KMS-11 (cell line): ENCODE measurements at regions not wholly inside any gene's neighbourhood (a gene's known extent, or its start where the extent isn't known, plus 50 kb on each side); places are given as distances from the start of the nearest gene placed in this dataset.

ENCODE experiments used
- H2AFZ ChIP-seq: fragments of 200-600 bp; sonication (generic); 2 replicates; pipeline ENCODE4 v1.6.1; 2016; ENCODE audit warnings: antibody characterized with exemption, mixed run types, low read depth
- H3K27ac ChIP-seq: fragments of 200-600 bp; sonication (generic); 2 replicates; pipeline ENCODE4 v1.6.1; 2016; ENCODE audit warnings: mild to moderate bottlenecking, mixed run types
- H3K27me3 ChIP-seq: fragments of 200-600 bp; sonication (generic); 2 replicates; pipeline ENCODE4 v1.6.1; 2017; ENCODE audit warnings: mild to moderate bottlenecking, low read depth, mixed run types, moderate library complexity; ENCODE audit not compliant: insufficient read depth
- H3K36me3 ChIP-seq: fragments of 200-600 bp; sonication (generic); 2 replicates; pipeline ENCODE4 v1.6.1; 2017; ENCODE audit warnings: mild to moderate bottlenecking, mixed run types; ENCODE audit not compliant: insufficient read depth
- H3K4me1 ChIP-seq: fragments of 200-600 bp; sonication (generic); 2 replicates; pipeline ENCODE4 v1.6.1; 2016; ENCODE audit warnings: mild to moderate bottlenecking, low read depth, mixed run types; ENCODE audit not compliant: poor library complexity, severe bottlenecking
- H3K4me2 ChIP-seq: fragments of 200-600 bp; sonication (generic); 2 replicates; pipeline ENCODE4 v1.7.0; 2016; ENCODE audit warnings: mild to moderate bottlenecking, mixed run types
- H3K4me3 ChIP-seq: fragments of 200-600 bp; sonication (generic); IDR thresholded peaks from 2 replicates; pipeline ENCODE4 v1.6.1; 2017; ENCODE audit warnings: low read depth, low read length, mixed read lengths; ENCODE audit not compliant: insufficient read depth
- H3K79me2 ChIP-seq: fragments of 200-600 bp; sonication (generic); 2 replicates; pipeline ENCODE4 v1.6.1; 2016; ENCODE audit warnings: low read depth, mixed run types; ENCODE audit not compliant: insufficient read depth
- H3K9ac ChIP-seq: fragments of 200-600 bp; sonication (generic); 2 replicates; pipeline ENCODE4 v1.6.1; 2016; ENCODE audit warnings: mild to moderate bottlenecking, mixed run types
- H4K20me1 ChIP-seq: fragments of 200-600 bp; sonication (generic); 2 replicates; pipeline ENCODE4 v1.6.1; 2016; ENCODE audit warnings: mild to moderate bottlenecking, mixed run types; ENCODE audit not compliant: insufficient read depth
- TF ChIP-seq, protein P1 (sequence below): fragments of 200-600 bp; sonication (generic); conservative IDR thresholded peaks from 2 replicates; pipeline ENCODE4 v1.6.1; 2017; ENCODE audit warnings: low read depth, mild to moderate bottlenecking, antibody characterized with exemption, low read length, moderate library complexity, mixed read lengths

DNA sequence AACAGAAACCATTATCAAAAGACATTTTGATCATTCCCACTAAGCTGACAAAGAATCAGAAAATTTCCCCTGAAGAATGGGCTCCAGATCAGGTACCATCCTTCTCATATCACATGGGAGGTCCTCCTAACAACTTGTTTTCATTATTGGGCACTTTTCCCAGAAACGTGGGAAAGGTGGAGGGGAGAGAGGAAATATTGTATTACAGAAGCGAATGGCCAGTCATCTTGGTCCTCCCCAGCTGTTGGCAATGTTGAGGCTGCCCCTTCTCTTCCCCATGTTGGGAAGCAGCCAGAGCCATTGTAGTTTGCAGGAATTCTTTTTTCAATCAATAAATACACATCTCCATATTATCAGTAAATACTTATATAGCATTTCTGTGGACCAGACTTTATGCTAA lies 126.2 kb upstream of the ZNF608 start:
- TF ChIP-seq, protein P1, sequence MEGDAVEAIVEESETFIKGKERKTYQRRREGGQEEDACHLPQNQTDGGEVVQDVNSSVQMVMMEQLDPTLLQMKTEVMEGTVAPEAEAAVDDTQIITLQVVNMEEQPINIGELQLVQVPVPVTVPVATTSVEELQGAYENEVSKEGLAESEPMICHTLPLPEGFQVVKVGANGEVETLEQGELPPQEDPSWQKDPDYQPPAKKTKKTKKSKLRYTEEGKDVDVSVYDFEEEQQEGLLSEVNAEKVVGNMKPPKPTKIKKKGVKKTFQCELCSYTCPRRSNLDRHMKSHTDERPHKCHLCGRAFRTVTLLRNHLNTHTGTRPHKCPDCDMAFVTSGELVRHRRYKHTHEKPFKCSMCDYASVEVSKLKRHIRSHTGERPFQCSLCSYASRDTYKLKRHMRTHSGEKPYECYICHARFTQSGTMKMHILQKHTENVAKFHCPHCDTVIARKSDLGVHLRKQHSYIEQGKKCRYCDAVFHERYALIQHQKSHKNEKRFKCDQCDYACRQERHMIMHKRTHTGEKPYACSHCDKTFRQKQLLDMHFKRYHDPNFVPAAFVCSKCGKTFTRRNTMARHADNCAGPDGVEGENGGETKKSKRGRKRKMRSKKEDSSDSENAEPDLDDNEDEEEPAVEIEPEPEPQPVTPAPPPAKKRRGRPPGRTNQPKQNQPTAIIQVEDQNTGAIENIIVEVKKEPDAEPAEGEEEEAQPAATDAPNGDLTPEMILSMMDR = no peak
- H3K36me3 ChIP-seq = no peaks in the 10 kb centered on the region
- H3K27me3 ChIP-seq = no peaks in the 10 kb centered on the region
- H3K4me2 ChIP-seq = no peak overlapping the region
- no peak overlapping the region for H3K9ac ChIP-seq
- no peaks in the 10 kb centered on the region for H4K20me1 ChIP-seq
- no peaks in the 10 kb centered on the region for H3K79me2 ChIP-seq
- no peak overlapping the region for H3K27ac ChIP-seq
- no peak overlapping the region for H3K4me3 ChIP-seq
- no peaks in the 10 kb centered on the region for H3K4me1 ChIP-seq
- H2AFZ ChIP-seq = no peak overlapping the region

DNA sequence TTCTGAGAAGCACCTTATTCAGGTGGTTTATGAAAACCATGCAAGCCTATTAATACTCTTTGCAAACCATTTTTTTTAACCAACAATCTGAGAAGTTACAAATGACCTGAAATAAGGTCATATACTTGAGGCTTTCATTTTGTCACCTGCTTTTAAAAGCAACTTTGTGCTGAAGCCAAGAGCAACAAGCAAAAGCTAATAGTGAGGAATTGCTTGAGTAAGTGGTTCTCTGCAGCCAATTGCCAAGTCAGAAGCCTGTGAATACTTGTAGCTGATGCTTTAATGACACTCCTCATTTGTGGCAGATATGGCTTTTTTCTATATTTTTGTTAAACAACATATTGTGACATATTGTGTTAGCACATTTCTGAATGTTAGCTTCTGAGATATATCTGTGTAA lies 126.7 kb upstream of the ZNF608 start:
- H3K4me3 ChIP-seq = no peak overlapping the region
- no peak overlapping the region for H3K9ac ChIP-seq
- H3K27ac ChIP-seq = no peak overlapping the region
- H3K36me3 ChIP-seq = no peaks in the 10 kb centered on the region
- no peak overlapping the region for H3K4me2 ChIP-seq
- TF ChIP-seq, protein P1 = no peak
- no peaks in the 10 kb centered on the region for H3K27me3 ChIP-seq
- H4K20me1 ChIP-seq = no peaks in the 10 kb centered on the region
- H3K4me1 ChIP-seq = no peaks in the 10 kb centered on the region
- no peak overlapping the region for H2AFZ ChIP-seq
- H3K79me2 ChIP-seq = no peaks in the 10 kb centered on the region

GRCh38 chr5:124873713-124874112 lies 127.3 kb upstream of the ZNF608 start:
- Histone ChIP-seq H3K4me1 (no peaks in the 10 kb centered on the region), H3K4me3 (no peak overlapping the region), H4K20me1 (no peaks in the 10 kb centered on the region), H3K27me3 (no peaks in the 10 kb centered on the region), H3K36me3 (no peaks in the 10 kb centered on the region), H3K9ac (no peak overlapping the region), H3K4me2 (no peak overlapping the region), H2AFZ (no peak overlapping the region), H3K27ac (no peak overlapping the region), H3K79me2 (no peaks in the 10 kb centered on the region)
- TF ChIP-seq, protein P1 = no peak

GRCh38 chr5:124876566-124876965 lies 130.1 kb upstream of the ZNF608 start:
- H3K4me3 ChIP-seq = no peak overlapping the region
- no peaks in the 10 kb centered on the region for H3K4me1 ChIP-seq
- H3K27me3 ChIP-seq = no peaks in the 10 kb centered on the region
- H3K9ac ChIP-seq = no peak overlapping the region
- no peaks in the 10 kb centered on the region for H3K79me2 ChIP-seq
- no peaks in the 10 kb centered on the region for H4K20me1 ChIP-seq
- TF ChIP-seq, protein P1 = no peak
- no peak overlapping the region for H3K4me2 ChIP-seq
- H2AFZ ChIP-seq = no peak overlapping the region
- no peaks in the 10 kb centered on the region for H3K36me3 ChIP-seq
- no peak overlapping the region for H3K27ac ChIP-seq
